ENCODE measurements at regions not wholly inside any gene's neighbourhood (a gene's known extent, or its start where the extent isn't known, plus 50 kb on each side); places are given as distances from the start of the nearest gene placed in this dataset.

DNA sequence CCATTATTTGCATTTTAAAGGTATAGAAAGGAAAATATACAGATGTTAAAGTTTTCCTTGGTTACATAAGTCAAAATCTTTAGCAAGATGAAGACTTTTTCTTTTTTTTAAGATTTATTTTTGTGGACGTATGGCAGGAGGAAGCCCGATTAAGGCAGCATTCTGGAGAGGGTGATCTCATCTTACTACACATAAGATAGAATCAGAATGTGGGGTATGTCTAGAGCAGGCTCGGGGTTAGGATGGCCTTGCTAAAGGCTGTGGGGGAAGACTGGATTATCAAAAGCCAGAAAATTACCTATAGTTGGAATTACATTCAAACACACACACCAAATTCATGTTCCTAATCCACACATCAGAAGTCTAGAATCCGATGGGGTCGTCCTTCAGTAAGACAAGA lies 79.6 kb upstream of the OTOGL start:
- TF ChIP-seq CTCF (conservative IDR thresholded peaks at IDR 0.05; ENCODE audit: low read depth, low read length) (no peak), EZH2 (IDR thresholded peaks at IDR 0.05; ENCODE audit: low read length, unreplicated experiment) (no peak)

Measured in PC-3 (cell line).